H9 (cell line): ENCODE measurements at regions not wholly inside any gene's neighbourhood (a gene's known extent, or its start where the extent isn't known, plus 50 kb on each side); places are given as distances from the start of the nearest gene placed in this dataset.

ENCODE experiments used
- DNase-seq: peaks from one replicate; pipeline ENCODE4 v3.0.0-alpha.2; 2017
- H2AFZ ChIP-seq: one replicate; pipeline ENCODE4 v1.6.1; 2013; ENCODE audit warnings: mild to moderate bottlenecking, low read length, control low read depth, moderate library complexity
- H2AK5ac ChIP-seq: 2 replicates; pipeline ENCODE4 v1.6.1; 2013; ENCODE audit warnings: low read length, control low read depth, mixed read lengths; ENCODE audit not compliant: insufficient read length
- H2BK120ac ChIP-seq: one replicate; pipeline ENCODE4 v1.6.1; 2013; ENCODE audit warnings: low read depth, mild to moderate bottlenecking, low read length, control low read depth, inconsistent platforms; ENCODE audit not compliant: poor library complexity, severe bottlenecking
- H2BK12ac ChIP-seq: 2 replicates; pipeline ENCODE4 v1.6.1; 2013; ENCODE audit warnings: low read length, control low read depth, mixed read lengths, low read depth; ENCODE audit not compliant: insufficient read length
- H2BK15ac ChIP-seq: 2 replicates; pipeline ENCODE4 v1.6.1; 2013; ENCODE audit warnings: low read depth, low read length, control low read depth
- H2BK20ac ChIP-seq: one replicate; pipeline ENCODE4 v1.6.1; 2013; ENCODE audit warnings: low read depth, mild to moderate bottlenecking, low read length, control low read depth, inconsistent platforms; ENCODE audit not compliant: poor library complexity, severe bottlenecking
- H2BK5ac ChIP-seq: 2 replicates; pipeline ENCODE4 v1.6.1; 2013; ENCODE audit warnings: low read length, control low read depth, mixed read lengths; ENCODE audit not compliant: insufficient read length
- H3K14ac ChIP-seq: 2 replicates; pipeline ENCODE4 v1.6.1; 2013; ENCODE audit warnings: low read length, control low read depth; ENCODE audit not compliant: insufficient read depth
- H3K18ac ChIP-seq: 2 replicates; pipeline ENCODE4 v1.6.1; 2013; ENCODE audit warnings: low read depth, mild to moderate bottlenecking, mixed read lengths, low read length, control low read depth; ENCODE audit not compliant: insufficient read length
- H3K23ac ChIP-seq: 2 replicates; pipeline ENCODE4 v1.6.1; 2013; ENCODE audit warnings: low read length, control low read depth, mixed read lengths, low read depth; ENCODE audit not compliant: insufficient read length
- H3K23me2 ChIP-seq: 2 replicates; pipeline ENCODE4 v1.6.1; 2013; ENCODE audit warnings: low read depth, mild to moderate bottlenecking, mixed read lengths, low read length, control low read depth; ENCODE audit not compliant: insufficient read length, poor library complexity, severe bottlenecking
- H3K27ac ChIP-seq: 2 replicates; pipeline ENCODE4 v1.5.1; 2013; ENCODE audit warnings: low read length, control low read depth, mixed read lengths, low read depth; ENCODE audit not compliant: insufficient read length
- H3K27me3 ChIP-seq: 2 replicates; pipeline ENCODE4 v1.6.1; 2013; ENCODE audit warnings: low read length, control low read depth, inconsistent platforms; ENCODE audit not compliant: insufficient read depth
- H3K4ac ChIP-seq: 2 replicates; pipeline ENCODE4 v1.6.1; 2013; ENCODE audit warnings: low read depth, mild to moderate bottlenecking, control low read depth, inconsistent platforms, low read length, moderate library complexity
- H3K4me1 ChIP-seq: 2 replicates; pipeline ENCODE4 v1.6.1; 2013; ENCODE audit warnings: low read length, control low read depth, inconsistent platforms; ENCODE audit not compliant: insufficient read depth
- H3K4me2 ChIP-seq: 2 replicates; pipeline ENCODE4 v1.6.1; 2013; ENCODE audit warnings: low read length, control low read depth, mixed read lengths; ENCODE audit not compliant: insufficient read length, insufficient read depth
- H3K56ac ChIP-seq: 2 replicates; pipeline ENCODE4 v1.6.1; 2013; ENCODE audit warnings: low read depth, mild to moderate bottlenecking, mixed read lengths, low read length, control low read depth; ENCODE audit not compliant: insufficient read length
- H3K79me1 ChIP-seq: 2 replicates; pipeline ENCODE4 v1.6.1; 2013; ENCODE audit warnings: low read depth, mild to moderate bottlenecking, moderate library complexity, low read length, control low read depth, inconsistent platforms; ENCODE audit not compliant: insufficient read depth, poor library complexity, severe bottlenecking
- H3K79me2 ChIP-seq: 2 replicates; pipeline ENCODE4 v1.6.1; 2013; ENCODE audit warnings: low read length, control low read depth, inconsistent platforms; ENCODE audit not compliant: insufficient read depth
- H3K9ac ChIP-seq: 2 replicates; pipeline ENCODE4 v1.6.1; 2013; ENCODE audit warnings: low read length, control low read depth, mixed read lengths; ENCODE audit not compliant: insufficient read length; ENCODE audit errors: extremely low read depth
- H3K9me3 ChIP-seq: one replicate; pipeline ENCODE4 v1.6.1; 2013; ENCODE audit warnings: low read depth, low read length, inconsistent platforms; ENCODE audit not compliant: control insufficient read depth
- H3T11ph ChIP-seq: one replicate; pipeline ENCODE4 v1.6.1; 2013; ENCODE audit warnings: mild to moderate bottlenecking, low read length, control low read depth, inconsistent platforms
- H4K20me1 ChIP-seq: one replicate; pipeline ENCODE4 v1.6.1; 2013; ENCODE audit not compliant: control insufficient read depth, insufficient read length, insufficient read depth
- H4K5ac ChIP-seq: 2 replicates; pipeline ENCODE4 v1.6.1; 2013; ENCODE audit warnings: low read depth, mild to moderate bottlenecking, mixed read lengths, low read length, control low read depth; ENCODE audit not compliant: insufficient read length
- H4K8ac ChIP-seq: replicated peaks from 2 replicates; pipeline ENCODE4 v1.6.1; 2013; ENCODE audit warnings: low read length, control low read depth, mixed read lengths, low read depth; ENCODE audit not compliant: insufficient read length
- H4K91ac ChIP-seq: 2 replicates; pipeline ENCODE4 v1.6.1; 2013; ENCODE audit warnings: low read depth, mild to moderate bottlenecking, moderate library complexity, mixed read lengths, low read length, control low read depth; ENCODE audit not compliant: insufficient read length
- H3K27ac Mint-ChIP-seq, 3 experiments: 2 replicates in 2 of 3; 3 replicates in 1 of 3; pipeline ENCODE4 v1.8.0; 2020 to 2021; ENCODE audit warnings: mixed read lengths in 3 of 3, mild to moderate bottlenecking in 1 of 3, moderate library complexity in 1 of 3
- H3K27me3 Mint-ChIP-seq: 2 replicates; pipeline ENCODE4 v1.8.0; 2021; ENCODE audit warnings: low read depth, mild to moderate bottlenecking, moderate library complexity, mixed read lengths
- H3K36me3 Mint-ChIP-seq, 3 experiments: 2 replicates in 2 of 3; 3 replicates in 1 of 3; pipeline ENCODE4 v1.8.0; 2020 to 2021; ENCODE audit warnings: low read depth in 3 of 3, mixed read lengths in 3 of 3; ENCODE audit not compliant: insufficient read depth in 1 of 3
- H3K4me1 Mint-ChIP-seq, 2 experiments: 2 replicates each; pipeline ENCODE4 v1.8.0; 2020; ENCODE audit warnings: mixed read lengths in 2 of 2
- H3K4me3 Mint-ChIP-seq, 2 experiments: 2 replicates in 1 of 2; 3 replicates in 1 of 2; pipeline ENCODE4 v1.8.0; 2020 to 2021; ENCODE audit warnings: mild to moderate bottlenecking in 2 of 2, mixed read lengths in 2 of 2, moderate library complexity in 1 of 2
- H3K9me3 Mint-ChIP-seq, 2 experiments: 2 replicates in 1 of 2; 3 replicates in 1 of 2; pipeline ENCODE4 v1.8.0; 2020; ENCODE audit warnings: mild to moderate bottlenecking in 2 of 2, mixed read lengths in 2 of 2, moderate library complexity in 1 of 2
- WGBS: extraction: QIAGEN DNeasy Blood & Tissue Kit; methylation state at CpG from one replicate; pipeline ENCODE4 v1.1.7; 2013; ENCODE audit warnings: missing lambda C conversion rate, low lambda C conversion rate, mixed read lengths; ENCODE audit not compliant: insufficient read length; ENCODE audit errors: extremely low coverage; 5-methylcytosine and 5-hydroxymethylcytosine counted together
- TF ChIP-seq, protein P1 (sequence below): fragments of 200-600 bp; sonication (generic); conservative IDR thresholded peaks from 3 replicates; pipeline ENCODE4 v1.8.0; 2021; ENCODE audit warnings: antibody characterized with exemption, mild to moderate bottlenecking

DNA sequence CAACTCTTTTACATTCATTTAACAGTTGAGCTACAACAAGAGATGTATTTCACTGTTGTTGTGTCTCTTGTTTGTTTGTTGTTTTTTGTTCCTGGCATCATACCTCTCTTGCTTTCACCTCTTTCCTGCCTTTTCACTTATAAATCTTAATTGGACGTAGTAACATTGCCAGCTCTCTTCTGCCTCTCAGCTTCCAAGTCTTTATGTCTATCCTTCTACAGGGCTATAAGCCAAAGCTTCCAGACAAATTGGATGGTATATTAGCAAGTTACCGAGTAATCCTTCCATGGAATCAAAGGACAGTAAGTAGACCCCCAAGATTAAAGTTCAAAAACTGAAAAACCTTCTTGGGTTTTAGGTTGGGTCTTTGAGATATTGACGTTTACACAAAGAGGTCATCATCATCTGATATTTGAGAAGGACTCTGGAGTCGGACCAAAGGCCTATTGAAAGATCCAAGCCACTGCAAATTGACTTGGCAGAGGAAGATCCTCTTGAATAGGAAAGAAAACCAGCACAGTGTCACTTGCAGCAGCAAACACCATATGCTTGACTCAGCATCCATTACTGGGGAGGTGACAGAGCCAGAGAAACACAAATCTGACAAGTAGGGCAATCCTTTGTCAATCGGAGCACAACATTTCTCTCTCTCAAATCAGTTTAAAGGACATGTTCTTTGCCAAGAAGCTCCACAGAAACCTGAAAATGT lies 648.5 kb upstream of the NR2F2 start:
- no peak overlapping the region for H3K56ac ChIP-seq
- H2BK15ac ChIP-seq, result no peak overlapping the region
- H3K4me1 ChIP-seq, result no peaks in the 10 kb centered on the region
- H4K8ac ChIP-seq, result no peak overlapping the region
- H3K27ac Mint-ChIP-seq, result no peak overlapping the region
- H3K4me2 ChIP-seq, result no peak overlapping the region
- no peak overlapping the region for H2AK5ac ChIP-seq
- no peak overlapping the region for H3K18ac ChIP-seq
- no peak overlapping the region for H2BK5ac ChIP-seq
- no peaks in the 10 kb centered on the region for H4K20me1 ChIP-seq
- no peak overlapping the region for H2BK20ac ChIP-seq
- no peak overlapping the region for H2BK12ac ChIP-seq
- H4K5ac ChIP-seq, result no peak overlapping the region
- H3K27me3 ChIP-seq, result no peaks in the 10 kb centered on the region
- no peaks in the 10 kb centered on the region for H3K9me3 ChIP-seq
- no peaks in the 10 kb centered on the region for H3K9me3 Mint-ChIP-seq
- no peaks in the 10 kb centered on the region for H3K27me3 Mint-ChIP-seq
- TF ChIP-seq, protein P1, sequence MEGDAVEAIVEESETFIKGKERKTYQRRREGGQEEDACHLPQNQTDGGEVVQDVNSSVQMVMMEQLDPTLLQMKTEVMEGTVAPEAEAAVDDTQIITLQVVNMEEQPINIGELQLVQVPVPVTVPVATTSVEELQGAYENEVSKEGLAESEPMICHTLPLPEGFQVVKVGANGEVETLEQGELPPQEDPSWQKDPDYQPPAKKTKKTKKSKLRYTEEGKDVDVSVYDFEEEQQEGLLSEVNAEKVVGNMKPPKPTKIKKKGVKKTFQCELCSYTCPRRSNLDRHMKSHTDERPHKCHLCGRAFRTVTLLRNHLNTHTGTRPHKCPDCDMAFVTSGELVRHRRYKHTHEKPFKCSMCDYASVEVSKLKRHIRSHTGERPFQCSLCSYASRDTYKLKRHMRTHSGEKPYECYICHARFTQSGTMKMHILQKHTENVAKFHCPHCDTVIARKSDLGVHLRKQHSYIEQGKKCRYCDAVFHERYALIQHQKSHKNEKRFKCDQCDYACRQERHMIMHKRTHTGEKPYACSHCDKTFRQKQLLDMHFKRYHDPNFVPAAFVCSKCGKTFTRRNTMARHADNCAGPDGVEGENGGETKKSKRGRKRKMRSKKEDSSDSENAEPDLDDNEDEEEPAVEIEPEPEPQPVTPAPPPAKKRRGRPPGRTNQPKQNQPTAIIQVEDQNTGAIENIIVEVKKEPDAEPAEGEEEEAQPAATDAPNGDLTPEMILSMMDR, result no peak
- no CpG with 5 or more reads among the region's 5 CpGs for WGBS
- DNase-seq, result no peak
- no peaks in the 10 kb centered on the region for H3K23me2 ChIP-seq
- no peak overlapping the region for H3K4me3 Mint-ChIP-seq
- 0 out of 4 replicates have a peak, but pooled peaks cover 0 to 3% of the 10 kb centered on the region in 2 experiments for H3K4me1 Mint-ChIP-seq
- H3K9ac ChIP-seq, result no peak overlapping the region
- H3T11ph ChIP-seq, result no peak overlapping the region
- H3K4ac ChIP-seq, result no peak overlapping the region
- no peaks in the 10 kb centered on the region for H3K79me2 ChIP-seq
- H2AFZ ChIP-seq, result no peak overlapping the region
- no peak overlapping the region for H4K91ac ChIP-seq
- no peak overlapping the region for H2BK120ac ChIP-seq
- H3K23ac ChIP-seq, result no peak overlapping the region
- no peaks in the 10 kb centered on the region for H3K79me1 ChIP-seq
- H3K36me3 Mint-ChIP-seq, result no peaks in the 10 kb centered on the region
- no peak overlapping the region for H3K27ac ChIP-seq
- H3K14ac ChIP-seq, result no peak overlapping the region
